ENCODE measurements at regions not wholly inside any gene's neighbourhood (a gene's known extent, or its start where the extent isn't known, plus 50 kb on each side); places are given as distances from the start of the nearest gene placed in this dataset.

DNA sequence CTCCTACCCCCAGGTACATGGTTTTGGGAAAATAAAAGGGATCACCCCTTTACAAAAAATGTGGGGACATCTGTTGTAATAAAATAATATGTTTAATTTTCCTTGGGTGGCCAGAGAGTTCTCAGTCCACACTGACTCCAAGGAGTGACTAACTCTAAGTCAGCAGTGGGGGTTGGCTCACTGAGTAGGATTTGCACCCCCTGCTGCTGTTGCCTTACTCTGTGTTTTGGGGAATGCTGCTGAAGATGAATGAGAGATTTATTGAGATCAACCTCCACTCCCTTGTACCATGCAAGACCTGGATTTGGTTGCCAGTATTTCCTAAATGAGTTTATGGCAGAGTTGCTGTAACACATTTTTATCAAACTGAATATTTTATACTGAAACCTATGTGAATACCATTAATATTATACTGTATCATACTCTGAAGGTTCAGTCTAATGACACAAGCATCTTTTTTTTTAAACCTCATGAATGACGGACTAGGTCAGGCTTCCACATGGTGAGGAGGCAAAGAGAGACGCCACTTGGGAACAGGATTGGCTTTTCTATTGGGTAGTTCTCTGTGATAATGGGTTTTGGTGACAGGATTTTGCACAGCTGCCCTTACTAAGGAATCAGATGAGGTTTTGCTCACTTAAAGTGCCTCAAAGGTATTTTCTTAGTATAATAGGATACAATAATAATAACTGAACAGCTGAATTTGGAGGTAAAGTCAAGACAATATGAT is 121.3 kb upstream of the OSMR start (continued):
- TF ChIP-seq CEBPB (IDR thresholded peaks at IDR 0.05; ENCODE audit: low read depth, low read length), result no peak
- no peak for TF ChIP-seq KDM1A (IDR thresholded peaks at IDR 0.05; ENCODE audit: borderline replicate concordance, low read length)
- TF ChIP-seq FOSL1 (IDR thresholded peaks at IDR 0.05; ENCODE audit: insufficient read depth, low read depth, low read length), result no peak
- no peak for TF ChIP-seq TAF1 (IDR thresholded peaks at IDR 0.05; ENCODE audit: low read depth, low read length)
- no peak for TF ChIP-seq POU5F1 (IDR thresholded peaks at IDR 0.05; ENCODE audit: low read depth, low read length)
- TF ChIP-seq CBX5 (IDR thresholded peaks at IDR 0.05; ENCODE audit: low read depth, low read length), result no peak
- no peak for TF ChIP-seq TEAD4 (IDR thresholded peaks at IDR 0.05; ENCODE audit: low read depth, low read length)
- TF ChIP-seq KDM5A (IDR thresholded peaks at IDR 0.05; ENCODE audit: low read length), result no peak

All from H1 (cell line).